Activated CD4-positive, alpha-beta T cell treated with anti-CD3 and anti-CD28 coated beads, Interleukin-2, amount 10 ng/mL, durations not matched to agents 7 days and 5 days (primary cell): ENCODE measurements at regions not wholly inside any gene's neighbourhood (a gene's known extent, or its start where the extent isn't known, plus 50 kb on each side); places are given as distances from the start of the nearest gene placed in this dataset.

Experiments used
- CTCF ChIA-PET: fragments of 350-600 bp; sonication (Branson Sonifier 250); formaldehyde crosslinking; loops from one replicate; lab custom pipeline; 2021; ENCODE audit warnings: antibody characterized with exemption; lab: Charles Lee
- POLR2A ChIA-PET: fragments of 350-600 bp; sonication (Branson Sonifier 250); formaldehyde crosslinking; loops from one replicate; lab custom pipeline; 2021; ENCODE audit warnings: antibody characterized with exemption; lab: Charles Lee
- DNase-seq: peaks from one replicate; pipeline ENCODE4 v3.0.0-alpha.2; 2020
- H3K27ac Mint-ChIP-seq: one replicate; pipeline ENCODE4 v1.8.0; 2021; ENCODE audit warnings: mild to moderate bottlenecking, moderate library complexity, mixed read lengths
- H3K27me3 Mint-ChIP-seq: one replicate; pipeline ENCODE4 v1.8.0; 2021; ENCODE audit warnings: mixed read lengths
- H3K36me3 Mint-ChIP-seq: one replicate; pipeline ENCODE4 v1.8.0; 2021; ENCODE audit warnings: low read depth, mixed read lengths
- H3K4me1 Mint-ChIP-seq: one replicate; pipeline ENCODE4 v1.8.0; 2021; ENCODE audit warnings: mixed read lengths
- H3K4me3 Mint-ChIP-seq: one replicate; pipeline ENCODE4 v1.8.0; 2021; ENCODE audit warnings: mild to moderate bottlenecking, moderate library complexity, mixed read lengths
- H3K9me3 Mint-ChIP-seq: one replicate; pipeline ENCODE4 v1.8.0; 2021; ENCODE audit warnings: mixed read lengths

GRCh38 chr1:232188318-232188717, 441.6 kb downstream of the SIPA1L2 start:
- H3K4me1 Mint-ChIP-seq: no peaks in the 10 kb centered on the region
- no peak overlapping the region for H3K27ac Mint-ChIP-seq
- H3K27me3 Mint-ChIP-seq: no peaks in the 10 kb centered on the region
- CTCF ChIA-PET: interaction anchor here (0.5 kb wide), 1 partner anchor 675 kb away, joined by 4 read pairs; no protein-coding TSS in a partner anchor
- H3K4me3 Mint-ChIP-seq: no peak overlapping the region
- no peaks in the 10 kb centered on the region for H3K36me3 Mint-ChIP-seq
- POLR2A ChIA-PET: no interaction called here
- DNase-seq: no peak
- no peaks in the 10 kb centered on the region for H3K9me3 Mint-ChIP-seq

- no peaks in the 10 kb centered on the region for H3K9me3 Mint-ChIP-seq
- H3K27me3 Mint-ChIP-seq: no peaks in the 10 kb centered on the region
- H3K4me3 Mint-ChIP-seq: no peak overlapping the region
- no peak for DNase-seq
- H3K36me3 Mint-ChIP-seq: no peaks in the 10 kb centered on the region
- no peak overlapping the region for H3K27ac Mint-ChIP-seq
- H3K4me1 Mint-ChIP-seq: no peaks in the 10 kb centered on the region
- ChIA-PET POLR2A (no interaction called here), CTCF (no interaction called here)
These were observed 443.0 kb downstream of the SIPA1L2 start for GRCh38 chr1:232186931-232187330.

- H3K27me3 Mint-ChIP-seq: no peaks in the 10 kb centered on the region
- no peak for DNase-seq
- no peaks in the 10 kb centered on the region for H3K4me1 Mint-ChIP-seq
- no peak overlapping the region for H3K27ac Mint-ChIP-seq
- no peaks in the 10 kb centered on the region for H3K36me3 Mint-ChIP-seq
- POLR2A ChIA-PET: no interaction called here
- no peak overlapping the region for H3K4me3 Mint-ChIP-seq
- CTCF ChIA-PET: no interaction called here
- H3K9me3 Mint-ChIP-seq: no peaks in the 10 kb centered on the region
These were observed 445.1 kb downstream of the SIPA1L2 start for GRCh38 chr1:232184561-232185530.

GRCh38 chr1:232183802-232184201, 446.1 kb downstream of the SIPA1L2 start:
- no peak overlapping the region for H3K27ac Mint-ChIP-seq
- no peak overlapping the region for H3K4me3 Mint-ChIP-seq
- ChIA-PET POLR2A (no interaction called here), CTCF (no interaction called here)
- no peaks in the 10 kb centered on the region for H3K36me3 Mint-ChIP-seq
- H3K9me3 Mint-ChIP-seq: no peaks in the 10 kb centered on the region
- DNase-seq: no peak
- no peaks in the 10 kb centered on the region for H3K27me3 Mint-ChIP-seq
- no peaks in the 10 kb centered on the region for H3K4me1 Mint-ChIP-seq

- Mint-ChIP-seq H3K4me1 (no peaks in the 10 kb centered on the region), H3K27ac (no peak overlapping the region), H3K27me3 (no peaks in the 10 kb centered on the region), H3K36me3 (no peaks in the 10 kb centered on the region), H3K9me3 (no peaks in the 10 kb centered on the region), H3K4me3 (no peak overlapping the region)
- no peak for DNase-seq
- CTCF ChIA-PET: interaction anchor here (0.5 kb wide), 1 partner anchor 418 kb away, joined by 4 read pairs; no protein-coding TSS in a partner anchor
- POLR2A ChIA-PET: no interaction called here
These were observed 446.6 kb downstream of the SIPA1L2 start for GRCh38 chr1:232183266-232183800.

- ChIA-PET POLR2A (no interaction called here), CTCF (no interaction called here)
- Mint-ChIP-seq H3K4me3 (no peak overlapping the region), H3K4me1 (no peaks in the 10 kb centered on the region), H3K36me3 (no peaks in the 10 kb centered on the region), H3K27me3 (no peaks in the 10 kb centered on the region), H3K9me3 (no peaks in the 10 kb centered on the region), H3K27ac (no peak overlapping the region)
- no peak for DNase-seq
These were observed 447.7 kb downstream of the SIPA1L2 start for GRCh38 chr1:232182236-232182635.

GRCh38 chr1:232180779-232181136, 449.2 kb downstream of the SIPA1L2 start:
- Mint-ChIP-seq H3K4me3 (no peak overlapping the region), H3K27me3 (no peaks in the 10 kb centered on the region), H3K4me1 (no peaks in the 10 kb centered on the region), H3K9me3 (peaks cover 2% of the 10 kb centered on the region), H3K27ac (no peak overlapping the region), H3K36me3 (no peaks in the 10 kb centered on the region)
- DNase-seq: no peak
- POLR2A ChIA-PET: no interaction called here
- CTCF ChIA-PET: no interaction called here

GRCh38 chr1:232179896-232180778, 449.8 kb downstream of the SIPA1L2 start:
- ChIA-PET CTCF (no interaction called here), POLR2A (no interaction called here)
- H3K36me3 Mint-ChIP-seq: no peaks in the 10 kb centered on the region
- no peak overlapping the region for H3K4me3 Mint-ChIP-seq
- no peak for DNase-seq
- H3K27me3 Mint-ChIP-seq: peaks cover 1% of the 10 kb centered on the region
- peaks cover 2% of the 10 kb centered on the region for H3K9me3 Mint-ChIP-seq
- no peak overlapping the region for H3K27ac Mint-ChIP-seq
- no peaks in the 10 kb centered on the region for H3K4me1 Mint-ChIP-seq

GRCh38 chr1:232178191-232178590, 451.7 kb downstream of the SIPA1L2 start:
- Mint-ChIP-seq H3K27me3 (peaks cover 6% of the 10 kb centered on the region), H3K4me3 (no peak overlapping the region), H3K9me3 (peaks cover 2% of the 10 kb centered on the region), H3K4me1 (no peaks in the 10 kb centered on the region), H3K36me3 (no peaks in the 10 kb centered on the region), H3K27ac (no peak overlapping the region)
- ChIA-PET POLR2A (no interaction called here), CTCF (no interaction called here)
- no peak for DNase-seq

GRCh38 chr1:232177438-232177837, 452.5 kb downstream of the SIPA1L2 start:
- H3K4me1 Mint-ChIP-seq: no peaks in the 10 kb centered on the region
- DNase-seq: no peak
- peaks cover 2% of the 10 kb centered on the region for H3K9me3 Mint-ChIP-seq
- no peak overlapping the region for H3K27ac Mint-ChIP-seq
- ChIA-PET CTCF (no interaction called here), POLR2A (no interaction called here)
- H3K36me3 Mint-ChIP-seq: no peaks in the 10 kb centered on the region
- no peak overlapping the region for H3K4me3 Mint-ChIP-seq
- H3K27me3 Mint-ChIP-seq: peaks cover 6% of the 10 kb centered on the region

GRCh38 chr1:232176222-232176621, 453.7 kb downstream of the SIPA1L2 start:
- Mint-ChIP-seq H3K9me3 (peaks cover 2% of the 10 kb centered on the region), H3K4me3 (no peak overlapping the region), H3K36me3 (no peaks in the 10 kb centered on the region), H3K27me3 (peaks cover 6% of the 10 kb centered on the region), H3K4me1 (no peaks in the 10 kb centered on the region), H3K27ac (no peak overlapping the region)
- ChIA-PET CTCF (no interaction called here), POLR2A (no interaction called here)
- no peak for DNase-seq

- Mint-ChIP-seq H3K27ac (no peak overlapping the region), H3K4me1 (no peaks in the 10 kb centered on the region), H3K9me3 (peaks cover 2% of the 10 kb centered on the region), H3K36me3 (no peaks in the 10 kb centered on the region), H3K4me3 (no peak overlapping the region), H3K27me3 (peaks cover 6% of the 10 kb centered on the region)
- no peak for DNase-seq
- ChIA-PET POLR2A (no interaction called here), CTCF (no interaction called here)
These were observed 455.6 kb downstream of the SIPA1L2 start for GRCh38 chr1:232174306-232174705.

GRCh38 chr1:232172563-232172962, 457.4 kb downstream of the SIPA1L2 start:
- POLR2A ChIA-PET: no interaction called here
- H3K4me1 Mint-ChIP-seq: no peaks in the 10 kb centered on the region
- CTCF ChIA-PET: interaction anchor here (0.7 kb wide), 1 partner anchor 345 kb away, joined by 3 read pairs; no protein-coding TSS in a partner anchor
- H3K4me3 Mint-ChIP-seq: no peak overlapping the region
- peaks cover 2% of the 10 kb centered on the region for H3K9me3 Mint-ChIP-seq
- peaks cover 6% of the 10 kb centered on the region for H3K27me3 Mint-ChIP-seq
- H3K27ac Mint-ChIP-seq: no peak overlapping the region
- H3K36me3 Mint-ChIP-seq: no peaks in the 10 kb centered on the region
- DNase-seq: no peak
